Hypothalamus (tissue), 51 donors: ENCODE measurements at regions not wholly inside any gene's neighbourhood (a gene's known extent, or its start where the extent isn't known, plus 50 kb on each side); places are given as distances from the start of the nearest gene placed in this dataset.
"Not testable (repeated sequence)": the region's sequence is repeated elsewhere in the genome, so short reads cannot be mapped to it uniquely, and the experiment has no call there.

Source experiments
- DNase-seq, 51 donors: peaks; one replicate each; lab custom pipeline; 2025; lab: John Stamatoyannopoulos, UW

DNA sequence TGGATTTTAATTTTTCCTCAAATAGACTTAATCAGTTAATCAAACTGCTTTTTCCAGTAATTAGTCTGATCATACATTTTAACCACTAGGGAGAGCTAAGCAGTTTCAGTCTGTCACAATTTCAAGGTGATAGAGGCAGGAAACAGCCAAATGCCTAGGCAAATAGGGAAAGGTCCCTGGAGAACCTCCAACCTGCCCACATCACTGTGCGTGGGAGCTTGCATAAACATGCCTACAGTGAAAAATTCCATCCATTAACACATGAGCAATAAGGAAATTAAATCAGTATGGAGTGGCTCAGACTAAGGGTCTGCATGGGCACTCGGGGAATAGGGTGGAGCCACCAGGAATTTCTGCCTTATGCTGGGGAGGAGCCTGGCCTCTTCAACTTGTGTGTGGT lies 74.6 kb downstream of the AASDHPPT start:
- DNase-seq, result no peak

DNA sequence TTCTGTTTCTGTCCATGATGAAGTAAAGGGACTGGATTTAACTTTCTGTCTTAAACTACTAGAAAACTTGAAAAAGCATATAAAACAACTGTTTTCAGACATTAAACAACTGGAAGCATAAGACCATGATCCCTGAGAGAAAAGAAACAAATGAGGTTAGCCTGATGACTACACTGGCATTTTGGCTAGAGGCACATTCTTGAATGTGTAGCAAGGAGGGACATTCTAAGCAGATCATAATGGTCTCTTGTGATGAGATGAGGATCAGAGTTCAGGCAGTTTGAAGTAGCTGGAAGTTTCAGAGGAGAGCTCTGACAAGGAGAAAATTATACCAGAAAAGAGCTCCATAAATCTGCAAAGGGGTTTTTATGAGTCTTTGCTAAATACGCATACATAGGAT lies 75.4 kb downstream of the AASDHPPT start:
- DNase-seq, result no peak

DNA sequence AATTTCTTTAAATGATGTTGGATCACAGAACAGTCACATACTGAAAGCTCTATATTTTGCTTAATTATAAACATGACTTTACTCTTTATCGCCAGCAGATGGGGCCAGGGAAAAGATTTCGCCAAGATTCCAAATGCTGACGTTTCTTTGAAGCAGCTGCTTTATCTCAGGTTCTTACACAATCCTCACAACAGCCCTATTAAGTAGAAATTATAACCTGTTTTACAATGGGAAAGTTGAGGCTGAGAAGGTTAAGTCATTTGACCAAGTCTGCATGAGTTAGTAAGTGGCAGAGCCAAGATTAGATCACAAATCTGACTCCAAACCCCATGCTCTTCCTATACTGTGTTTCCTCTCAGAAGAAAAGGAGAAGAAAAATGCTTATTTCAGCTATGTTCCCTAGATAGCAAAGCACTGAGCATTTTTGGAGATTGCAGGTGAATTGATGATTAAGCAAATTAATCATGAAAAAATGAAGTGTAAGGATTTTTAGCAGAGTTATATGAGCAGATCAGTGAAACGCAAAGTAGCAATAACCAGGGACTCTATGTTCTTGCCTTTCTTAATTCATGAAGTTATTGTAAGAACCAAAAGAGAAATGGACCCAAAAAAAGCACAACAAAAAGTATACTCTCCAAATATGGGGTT lies 79.0 kb downstream of the AASDHPPT start:
- DNase-seq, result peak in 4 of 51 donors; percentile 1 to 52 (median 6)

DNA sequence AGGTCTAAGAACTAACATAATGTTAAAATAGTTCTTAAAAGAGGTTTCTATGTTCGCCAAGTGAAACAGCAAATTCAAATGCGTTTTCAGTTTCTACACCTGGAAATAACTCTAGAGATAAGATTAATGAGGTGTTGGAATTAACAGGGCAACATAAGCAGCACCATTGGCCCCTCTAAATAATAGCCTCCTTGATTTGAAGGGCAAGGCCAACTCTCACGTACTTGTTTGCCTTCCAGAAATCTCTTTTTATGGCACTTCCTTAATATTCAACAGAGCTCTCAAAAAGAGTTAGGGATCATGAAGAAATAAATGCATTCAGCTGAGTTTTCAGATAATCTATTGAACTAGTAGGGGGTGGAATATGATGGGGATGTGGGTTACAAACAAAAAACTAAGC lies 80.9 kb downstream of the AASDHPPT start:
- DNase-seq, result no peak

DNA sequence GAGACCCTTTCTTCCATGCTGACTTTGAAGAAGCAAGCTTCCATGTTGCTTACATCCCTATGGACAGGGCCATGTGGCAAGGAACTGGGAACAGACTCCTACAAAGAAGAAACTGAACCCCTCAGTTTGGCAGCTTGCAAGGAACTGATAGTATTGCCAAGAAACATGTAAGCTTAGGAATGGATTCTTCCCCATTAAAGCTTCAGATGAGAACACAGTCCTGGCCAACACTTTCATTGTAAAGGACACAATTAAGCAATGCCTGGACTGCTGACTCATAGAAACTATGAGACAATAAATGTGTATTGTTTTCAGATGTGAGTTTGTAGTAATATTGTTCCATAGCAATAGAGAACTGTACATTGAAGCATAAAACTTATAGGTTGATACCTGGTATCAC lies 82.4 kb downstream of the AASDHPPT start:
- DNase-seq, result no peak

DNA sequence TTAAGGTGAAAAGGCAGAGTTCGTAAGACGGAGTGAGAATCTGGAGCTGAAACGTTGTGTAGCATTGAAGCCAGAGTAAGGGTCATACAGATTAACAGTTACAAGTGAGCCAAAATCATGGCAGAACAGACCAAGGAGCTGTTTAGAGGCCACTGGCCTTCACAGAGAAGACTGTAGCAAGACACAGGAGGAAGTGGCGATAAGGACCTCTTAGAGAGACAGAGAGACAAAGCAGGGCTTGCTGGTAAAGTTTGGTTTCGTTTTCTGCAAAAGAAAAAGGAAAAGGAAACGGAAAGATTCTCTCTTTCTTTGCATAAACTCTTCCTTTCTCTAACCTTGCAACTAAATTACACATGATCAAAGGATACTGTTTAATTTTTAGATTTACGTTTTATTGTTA lies 83.0 kb downstream of the AASDHPPT start:
- no peak for DNase-seq

DNA sequence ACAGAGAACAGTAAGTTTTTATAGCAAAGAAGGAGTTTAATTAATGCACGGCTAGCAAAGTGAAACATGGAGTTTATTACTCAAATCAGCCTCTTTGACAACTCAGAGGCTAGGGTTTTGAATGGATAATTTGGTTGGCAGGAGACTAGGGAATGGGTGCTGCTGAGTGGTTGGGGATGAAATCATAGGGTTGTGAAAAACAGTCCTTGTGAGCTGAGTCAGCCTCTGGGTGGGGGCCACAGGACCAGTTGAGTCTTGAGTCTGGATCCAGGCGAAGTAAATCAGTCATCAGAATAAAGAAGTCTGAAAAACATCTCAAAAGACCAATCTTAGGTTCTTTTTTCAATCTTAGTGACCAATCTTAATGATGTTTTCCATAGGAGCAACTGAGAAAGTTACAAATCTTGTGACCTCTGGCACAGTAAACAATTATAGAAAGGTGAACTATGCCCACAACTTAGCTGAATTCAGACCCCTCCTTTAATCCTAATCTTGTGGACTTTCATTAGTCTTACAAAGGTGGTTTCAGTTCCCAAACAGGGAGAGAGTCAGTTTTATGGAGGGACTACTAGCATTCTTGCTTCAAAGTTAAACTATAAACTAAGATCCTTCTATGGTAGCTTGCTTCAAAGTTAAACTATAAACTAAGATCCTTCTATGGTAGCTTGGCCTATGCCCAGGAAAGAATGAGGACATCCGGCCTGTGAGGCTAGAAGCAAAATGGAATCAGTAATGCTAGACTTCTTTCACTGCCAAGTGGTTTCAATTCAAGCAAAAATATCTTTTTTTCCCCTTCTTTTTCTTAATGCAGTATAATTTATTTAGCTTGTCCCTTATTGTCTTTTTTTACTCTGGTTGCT lies 84.5 kb downstream of the AASDHPPT start:
- DNase-seq, result no peak

DNA sequence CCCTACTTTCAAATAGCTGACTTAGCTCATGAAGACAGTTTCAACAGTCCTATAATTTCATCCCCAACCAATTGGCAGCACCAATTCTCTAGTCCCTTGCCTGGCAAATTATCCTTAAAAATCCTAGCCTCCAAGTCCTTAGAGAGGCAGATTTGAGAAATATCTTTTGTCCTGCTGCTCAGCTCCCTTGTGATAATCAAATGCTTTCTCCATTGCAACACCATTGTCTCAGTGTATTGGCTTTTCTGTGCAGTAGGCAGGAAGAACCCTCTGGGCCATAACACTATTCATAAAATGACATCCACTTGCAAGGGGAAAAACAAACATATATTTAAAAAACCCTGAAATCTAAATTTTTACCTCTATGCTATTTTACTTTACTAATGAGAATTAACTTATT lies 89.6 kb downstream of the AASDHPPT start:
- no peak for DNase-seq

DNA sequence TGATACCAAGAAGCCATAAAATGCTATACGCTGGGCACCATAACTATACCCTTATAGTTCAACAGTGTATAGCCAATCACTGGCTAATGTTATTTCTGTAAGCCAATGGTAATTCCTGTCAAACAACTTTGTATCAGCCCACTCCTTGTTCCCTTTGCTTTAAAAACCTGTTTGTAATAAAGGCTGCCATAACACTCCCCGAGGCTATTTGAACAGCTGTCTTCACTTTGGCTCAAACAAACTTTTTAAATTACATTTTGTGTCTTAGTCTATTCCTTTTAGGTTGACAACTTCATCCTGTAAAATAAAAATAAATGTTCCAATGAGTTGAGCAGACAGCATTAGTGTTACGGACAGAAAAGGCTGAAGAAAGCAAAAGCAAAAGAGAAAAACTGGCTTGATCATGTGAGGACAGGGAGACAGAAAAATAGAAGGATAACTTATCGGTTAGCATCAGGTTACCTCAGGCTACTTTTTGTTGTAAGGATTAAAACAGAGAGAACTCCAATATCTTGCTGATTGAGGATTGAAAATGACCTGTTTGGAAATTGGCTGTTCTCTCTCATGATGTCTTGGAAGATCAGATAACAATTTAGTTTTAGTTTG lies 95.0 kb downstream of the AASDHPPT start:
- no peak for DNase-seq

DNA sequence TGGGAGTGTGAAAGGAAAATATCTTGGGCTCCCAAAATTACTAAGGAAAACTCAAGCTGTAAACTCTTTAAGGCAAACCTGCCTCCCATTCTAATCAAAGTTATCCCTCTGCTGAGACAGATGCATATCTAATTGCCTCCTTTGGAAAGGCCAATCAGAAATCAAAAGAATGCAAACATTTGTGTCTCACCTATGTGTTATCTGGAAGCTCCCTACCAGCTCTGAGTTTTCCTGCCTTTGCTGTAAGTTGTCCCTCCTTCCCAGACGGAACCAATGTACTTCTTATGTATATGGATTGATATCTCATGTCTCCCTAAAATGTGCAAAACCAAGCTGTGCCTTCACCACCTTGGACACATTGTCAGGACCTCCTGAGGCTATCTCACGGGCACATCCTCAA lies 95.8 kb downstream of the AASDHPPT start:
- DNase-seq, result no peak

DNA sequence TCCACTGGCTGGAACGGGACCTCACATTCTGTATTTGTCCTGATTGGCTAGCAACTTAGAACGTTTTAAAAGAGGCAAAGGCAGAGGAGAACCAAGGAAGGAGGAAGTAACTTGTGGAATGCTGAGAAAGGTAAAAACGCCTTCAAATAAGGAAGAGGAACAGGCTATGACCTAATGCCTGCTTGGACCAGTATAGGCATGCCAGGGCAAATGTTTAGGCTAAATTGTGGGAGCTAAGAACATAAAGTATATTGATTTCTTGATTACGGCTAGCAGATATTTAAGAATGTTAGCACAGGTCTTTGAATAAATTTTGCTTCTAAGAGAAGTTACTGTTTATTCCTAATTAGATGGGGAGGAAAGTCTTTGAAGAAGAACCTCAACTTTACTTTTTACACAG lies 96.5 kb downstream of the AASDHPPT start:
- not testable (repeated sequence) for DNase-seq

DNA sequence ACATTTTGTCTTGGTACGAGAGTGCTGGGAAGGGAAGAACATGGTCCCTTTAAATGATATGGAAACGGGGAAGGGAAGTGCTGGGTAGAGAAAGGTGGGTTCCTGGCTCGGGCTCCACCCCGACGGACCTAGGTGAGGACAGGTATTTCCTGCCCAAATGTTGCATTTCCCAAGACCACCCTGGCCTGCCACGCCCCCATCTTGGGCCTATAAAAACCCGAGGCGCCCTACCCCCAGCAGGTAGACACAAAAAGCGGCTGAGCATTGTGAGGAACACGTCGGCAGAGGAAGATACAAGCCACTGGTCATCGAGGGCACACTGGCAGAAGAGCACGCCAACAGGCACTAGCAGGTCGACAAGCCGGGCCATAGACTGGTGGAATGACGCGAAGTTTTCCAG lies 99.4 kb downstream of the AASDHPPT start:
- DNase-seq, result no peak

DNA sequence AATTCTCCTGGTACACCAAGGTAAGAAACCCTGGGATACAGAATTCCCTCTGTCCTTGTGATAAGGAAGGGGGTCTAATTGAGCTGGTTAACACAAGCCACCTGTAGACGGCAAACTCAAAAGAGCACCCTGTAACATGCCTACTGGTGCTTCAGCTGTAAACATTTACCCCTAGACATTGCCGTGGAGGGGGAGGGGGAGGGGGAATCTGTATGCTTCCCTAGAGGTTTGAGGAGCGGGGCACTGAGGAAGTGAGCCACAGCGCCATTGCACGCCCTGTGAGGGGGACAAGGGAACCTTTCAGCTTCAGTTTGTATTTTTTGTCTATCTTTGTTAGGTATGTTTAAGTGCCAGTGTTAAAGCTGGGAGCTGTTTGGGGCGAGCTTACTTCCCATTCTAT lies 99.8 kb downstream of the AASDHPPT start:
- no peak for DNase-seq

DNA sequence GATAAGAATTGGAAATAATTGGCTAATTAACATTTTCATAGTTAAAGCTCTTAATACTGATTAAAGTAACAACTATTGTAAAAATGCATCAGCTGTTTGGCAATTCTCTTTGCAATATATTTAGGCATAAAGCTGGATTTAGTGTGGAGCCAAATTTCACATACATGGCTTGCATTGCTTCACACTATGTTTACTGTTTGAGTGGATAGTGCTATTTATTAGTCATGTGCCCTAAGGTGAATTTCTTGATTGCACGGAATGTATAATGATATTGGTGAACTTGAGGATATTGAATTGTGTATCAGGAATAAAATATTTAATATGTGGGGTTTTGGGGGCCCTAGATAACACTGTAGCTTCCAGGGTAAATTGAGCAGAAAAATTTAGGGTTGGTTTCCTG lies 100.9 kb downstream of the AASDHPPT start:
- no peak for DNase-seq

DNA sequence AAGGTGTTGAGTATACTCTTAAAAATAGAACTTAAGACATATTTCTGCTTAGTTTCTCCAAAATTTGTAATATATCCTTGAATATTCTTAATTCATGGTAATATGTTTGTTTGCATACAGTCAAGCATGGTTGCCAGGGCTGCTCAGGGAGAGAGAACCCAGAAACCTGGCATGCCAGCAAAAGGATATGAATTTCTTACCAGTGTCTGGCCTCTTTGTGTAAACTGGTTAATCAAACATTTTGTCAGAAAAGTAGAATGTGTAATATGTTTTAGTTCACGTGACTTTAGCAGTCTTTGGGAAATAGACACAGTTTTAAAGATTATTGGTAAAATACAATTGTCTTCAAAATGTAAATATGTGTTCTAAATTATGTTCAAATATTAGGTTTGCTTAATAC lies 101.6 kb downstream of the AASDHPPT start:
- DNase-seq, result no peak

DNA sequence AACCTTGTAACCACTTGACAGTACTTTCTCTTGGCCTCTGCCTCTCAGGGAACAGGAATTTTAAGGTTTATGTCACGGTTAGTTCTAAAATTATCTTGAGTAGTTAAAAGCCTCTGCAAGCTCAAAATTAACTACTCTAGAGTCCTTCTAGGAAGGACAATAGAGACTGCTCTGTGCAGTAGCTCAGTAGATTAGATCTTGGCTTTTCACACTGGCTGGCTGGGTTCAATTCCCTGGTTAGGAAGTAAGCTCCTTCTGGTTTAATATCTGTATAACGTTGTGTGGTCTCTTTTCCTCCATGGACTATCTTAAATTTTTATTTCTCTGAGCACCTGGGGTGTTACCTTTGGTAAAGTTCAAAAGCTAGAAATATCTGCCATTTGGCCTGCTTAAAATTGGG lies 109.2 kb downstream of the AASDHPPT start:
- peak in 1 of 51 donors; percentile 1 for DNase-seq

DNA sequence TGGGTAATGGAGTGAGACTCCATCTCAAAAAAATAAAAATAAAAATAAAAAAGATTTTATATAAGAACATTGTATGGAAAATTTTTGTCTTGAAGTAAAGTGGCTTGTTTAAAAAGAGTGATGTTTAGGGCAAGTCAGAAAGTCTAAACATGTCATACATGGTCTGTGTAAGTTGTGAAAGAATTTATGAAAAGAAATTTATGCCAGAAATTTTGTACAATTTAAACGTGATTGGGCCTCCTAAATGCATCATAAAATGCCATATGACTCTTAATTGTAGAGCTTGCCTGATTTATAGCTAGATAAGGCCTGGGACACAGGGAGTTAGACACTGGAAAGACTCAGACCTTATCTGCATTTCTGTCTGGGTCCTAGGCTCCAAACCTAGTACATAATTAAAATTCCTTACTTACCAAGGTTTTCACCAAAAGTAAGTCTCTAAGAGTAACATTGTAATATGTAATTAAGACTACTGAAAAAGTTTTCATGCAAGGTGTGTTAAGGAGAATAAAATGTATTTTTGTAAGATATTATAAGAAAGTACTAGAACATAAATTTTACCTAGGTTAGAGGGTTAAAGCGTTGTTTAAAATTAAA lies 110.5 kb downstream of the AASDHPPT start:
- no peak for DNase-seq

DNA sequence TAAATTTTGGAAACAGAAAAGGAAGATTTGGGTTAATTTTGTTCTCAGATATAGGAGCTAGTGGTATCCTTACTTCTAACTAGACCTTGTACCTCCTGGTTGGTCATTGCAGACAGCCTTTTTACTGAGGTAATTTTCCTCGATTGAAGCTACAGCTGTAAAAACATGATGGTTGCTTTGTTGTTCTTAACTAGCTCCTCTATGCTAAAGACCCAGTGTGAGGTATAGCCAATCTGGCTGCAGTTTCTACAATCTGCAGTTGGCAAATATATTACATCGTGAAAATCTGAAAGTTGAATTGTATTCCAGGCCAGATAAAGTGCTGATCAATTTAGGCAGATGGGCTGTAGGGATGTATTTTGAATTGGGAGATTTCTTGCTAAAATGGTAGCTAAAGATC lies 116.5 kb downstream of the AASDHPPT start:
- no peak for DNase-seq

DNA sequence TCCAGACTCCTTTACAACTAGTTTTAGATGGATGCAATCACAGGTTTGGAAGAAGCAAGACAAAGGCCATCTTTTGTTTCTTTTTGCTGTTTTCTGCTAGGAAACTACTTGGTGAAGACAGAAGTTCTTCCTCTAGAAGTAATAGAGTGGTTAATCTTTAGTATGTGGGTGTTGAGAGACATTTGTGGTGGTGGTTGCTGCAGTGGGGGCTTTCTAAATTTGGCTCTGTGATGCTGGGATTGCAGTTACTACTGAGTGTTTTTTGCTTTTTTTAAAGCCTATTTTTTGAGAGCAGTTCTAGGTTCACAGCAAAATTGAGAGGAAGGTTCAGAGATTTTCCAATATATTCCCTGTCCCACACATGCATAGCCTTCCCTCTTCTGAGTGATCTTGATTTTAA lies 120.0 kb downstream of the AASDHPPT start:
- DNase-seq, result no peak

DNA sequence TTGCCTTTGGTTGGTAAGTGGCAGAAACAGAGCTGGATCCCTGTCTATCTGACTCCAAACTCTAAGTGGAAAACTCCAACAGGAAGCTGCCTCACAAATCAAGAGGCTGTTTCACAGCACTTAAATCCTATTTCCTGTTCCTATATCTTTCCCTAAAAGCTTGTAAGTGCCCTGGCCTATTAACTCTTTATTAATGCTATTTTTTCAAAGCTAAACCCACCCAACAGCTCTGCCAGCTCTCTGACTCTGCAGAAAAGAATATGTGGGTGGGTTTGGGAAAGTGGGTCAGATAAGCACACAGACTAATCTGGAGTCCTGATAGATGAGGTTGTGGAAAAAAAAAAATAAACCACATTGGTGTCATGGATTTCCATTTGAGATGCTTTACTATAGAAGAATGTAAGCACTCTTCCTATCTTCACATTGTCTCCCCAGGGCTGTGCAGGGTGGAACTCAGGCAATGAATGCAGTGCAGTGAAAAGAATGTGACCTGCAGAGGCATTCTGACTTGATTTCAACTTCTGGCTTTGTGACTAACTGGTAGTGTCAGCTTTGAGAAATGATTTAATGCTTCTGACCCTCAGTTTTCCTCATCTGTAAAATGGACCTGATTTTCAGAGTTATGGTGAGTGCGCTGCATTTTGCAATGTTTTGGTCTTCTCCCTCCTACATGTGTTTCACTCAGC lies 125.6 kb downstream of the AASDHPPT start:
- no peak for DNase-seq

DNA sequence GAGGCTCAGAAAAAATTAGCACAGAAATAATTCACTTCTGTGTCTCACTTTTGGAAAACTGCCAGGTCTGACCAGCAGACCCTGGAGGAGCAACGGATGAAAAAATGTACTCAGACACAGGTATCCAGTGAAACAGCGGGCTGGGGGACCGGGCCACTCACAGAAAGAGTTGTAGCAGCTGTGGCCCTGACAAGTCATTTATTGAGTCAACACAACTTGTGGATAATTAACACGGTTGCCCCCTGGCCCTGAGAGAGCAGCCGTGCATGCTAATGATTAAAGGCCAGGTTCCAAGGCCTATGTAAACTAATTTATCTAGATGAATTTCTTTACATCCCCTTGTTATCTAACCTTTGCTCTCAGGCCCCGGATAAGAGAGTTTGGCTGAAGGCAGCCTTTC lies 131.3 kb downstream of the AASDHPPT start:
- no peak for DNase-seq
